ENCODE measurements at regions not wholly inside any gene's neighbourhood (a gene's known extent, or its start where the extent isn't known, plus 50 kb on each side); places are given as distances from the start of the nearest gene placed in this dataset.

DNA sequence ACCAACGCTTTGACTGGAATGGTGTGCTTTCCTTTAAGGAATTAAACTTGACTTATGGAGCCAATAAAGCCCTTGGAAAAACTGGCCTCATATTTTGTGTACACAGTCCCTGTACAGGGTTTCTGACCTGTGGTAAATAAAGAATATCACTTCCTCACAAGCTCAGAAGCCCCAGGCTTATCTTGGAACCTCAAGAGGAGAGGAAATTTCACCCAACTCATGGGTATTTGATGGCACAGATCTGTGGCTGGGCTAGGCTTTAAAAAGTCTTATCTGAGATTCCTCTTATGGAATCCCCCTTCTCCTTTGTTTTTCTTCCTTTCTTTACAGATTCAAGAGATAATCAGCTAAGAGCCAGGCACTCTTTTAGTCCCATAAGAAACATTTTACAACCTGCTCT lies 89.3 kb upstream of the USP38 start:
- TF ChIP-seq, protein P1, sequence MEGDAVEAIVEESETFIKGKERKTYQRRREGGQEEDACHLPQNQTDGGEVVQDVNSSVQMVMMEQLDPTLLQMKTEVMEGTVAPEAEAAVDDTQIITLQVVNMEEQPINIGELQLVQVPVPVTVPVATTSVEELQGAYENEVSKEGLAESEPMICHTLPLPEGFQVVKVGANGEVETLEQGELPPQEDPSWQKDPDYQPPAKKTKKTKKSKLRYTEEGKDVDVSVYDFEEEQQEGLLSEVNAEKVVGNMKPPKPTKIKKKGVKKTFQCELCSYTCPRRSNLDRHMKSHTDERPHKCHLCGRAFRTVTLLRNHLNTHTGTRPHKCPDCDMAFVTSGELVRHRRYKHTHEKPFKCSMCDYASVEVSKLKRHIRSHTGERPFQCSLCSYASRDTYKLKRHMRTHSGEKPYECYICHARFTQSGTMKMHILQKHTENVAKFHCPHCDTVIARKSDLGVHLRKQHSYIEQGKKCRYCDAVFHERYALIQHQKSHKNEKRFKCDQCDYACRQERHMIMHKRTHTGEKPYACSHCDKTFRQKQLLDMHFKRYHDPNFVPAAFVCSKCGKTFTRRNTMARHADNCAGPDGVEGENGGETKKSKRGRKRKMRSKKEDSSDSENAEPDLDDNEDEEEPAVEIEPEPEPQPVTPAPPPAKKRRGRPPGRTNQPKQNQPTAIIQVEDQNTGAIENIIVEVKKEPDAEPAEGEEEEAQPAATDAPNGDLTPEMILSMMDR (IDR thresholded peaks at IDR 0.05): no peak
- no peak for TF ChIP-seq POLR2A (IDR thresholded peaks at IDR 0.05)
